ENCODE measurements at regions not wholly inside any gene's neighbourhood (a gene's known extent, or its start where the extent isn't known, plus 50 kb on each side); places are given as distances from the start of the nearest gene placed in this dataset.

- ATAC-seq (replicated peaks; ENCODE audit: extremely low read depth, poor library complexity, severe bottlenecking) = no peak
- Mint-ChIP-seq H3K27me3 (no peaks in the 10 kb centered on the region), H3K27ac (ENCODE audit: low read depth) (no peak overlapping the region), H3K9me3 (peaks cover 35% of the 10 kb centered on the region), H3K4me1 (no peaks in the 10 kb centered on the region), H3K36me3 (ENCODE audit: insufficient read depth) (peaks cover 2% of the 10 kb centered on the region), H3K4me3 (no peak overlapping the region)
- DNase-seq (ENCODE audit: low spot score in 2 of 2) = no peak
Measured at GRCh38 chr6:66926060-66926459, 1219.0 kb upstream of the EYS start.

GRCh38 chr6:66913657-66914056 is 1206.6 kb upstream of the EYS start:
- Mint-ChIP-seq H3K36me3 (ENCODE audit: insufficient read depth) (no peaks in the 10 kb centered on the region), H3K27me3 (no peaks in the 10 kb centered on the region), H3K9me3 (no peaks in the 10 kb centered on the region), H3K4me1 (no peaks in the 10 kb centered on the region), H3K27ac (ENCODE audit: low read depth) (no peak overlapping the region), H3K4me3 (no peak overlapping the region)
- ATAC-seq (replicated peaks; ENCODE audit: extremely low read depth, poor library complexity, severe bottlenecking) = no peak
- no peak for DNase-seq (ENCODE audit: low spot score in 2 of 2)

- H3K4me3 Mint-ChIP-seq = no peak overlapping the region
- H3K27ac Mint-ChIP-seq (ENCODE audit: low read depth) = no peak overlapping the region
- H3K4me1 Mint-ChIP-seq = no peaks in the 10 kb centered on the region
- ATAC-seq (replicated peaks; ENCODE audit: extremely low read depth, poor library complexity, severe bottlenecking) (no peak), DNase-seq (ENCODE audit: low spot score in 2 of 2) (no peak)
- H3K9me3 Mint-ChIP-seq = peaks cover 14% of the 10 kb centered on the region
- H3K36me3 Mint-ChIP-seq (ENCODE audit: insufficient read depth) = no peaks in the 10 kb centered on the region
- no peaks in the 10 kb centered on the region for H3K27me3 Mint-ChIP-seq
Measured at GRCh38 chr6:66902457-66902856, 1195.4 kb upstream of the EYS start.

GRCh38 chr6:66900133-66901083 is 1193.4 kb upstream of the EYS start:
- H3K4me3 Mint-ChIP-seq = no peak overlapping the region
- DNase-seq (ENCODE audit: low spot score in 2 of 2) (no peak), ATAC-seq (replicated peaks; ENCODE audit: extremely low read depth, poor library complexity, severe bottlenecking) (no peak)
- H3K27me3 Mint-ChIP-seq = no peaks in the 10 kb centered on the region
- H3K9me3 Mint-ChIP-seq = peaks cover 8% of the 10 kb centered on the region
- H3K4me1 Mint-ChIP-seq = no peaks in the 10 kb centered on the region
- H3K36me3 Mint-ChIP-seq (ENCODE audit: insufficient read depth) = no peaks in the 10 kb centered on the region
- H3K27ac Mint-ChIP-seq (ENCODE audit: low read depth) = no peak overlapping the region

- Mint-ChIP-seq H3K9me3 (peaks cover 12% of the 10 kb centered on the region), H3K36me3 (ENCODE audit: insufficient read depth) (no peaks in the 10 kb centered on the region), H3K4me1 (no peaks in the 10 kb centered on the region), H3K27me3 (no peaks in the 10 kb centered on the region), H3K4me3 (no peak overlapping the region), H3K27ac (ENCODE audit: low read depth) (no peak overlapping the region)
- DNase-seq (ENCODE audit: low spot score in 2 of 2) = no peak
- ATAC-seq (replicated peaks; ENCODE audit: extremely low read depth, poor library complexity, severe bottlenecking) = no peak
Measured at GRCh38 chr6:66897576-66897975, 1190.5 kb upstream of the EYS start.

- Mint-ChIP-seq H3K4me3 (no peak overlapping the region), H3K9me3 (peaks cover 12% of the 10 kb centered on the region), H3K27me3 (no peaks in the 10 kb centered on the region), H3K27ac (ENCODE audit: low read depth) (no peak overlapping the region), H3K4me1 (no peaks in the 10 kb centered on the region), H3K36me3 (ENCODE audit: insufficient read depth) (no peaks in the 10 kb centered on the region)
- ATAC-seq (replicated peaks; ENCODE audit: extremely low read depth, poor library complexity, severe bottlenecking) (no peak), DNase-seq (ENCODE audit: low spot score in 2 of 2) (no peak)
Measured at GRCh38 chr6:66896415-66896814, 1189.4 kb upstream of the EYS start.

GRCh38 chr6:66883453-66883852 is 1176.4 kb upstream of the EYS start:
- DNase-seq (ENCODE audit: low spot score in 2 of 2) (no peak), ATAC-seq (replicated peaks; ENCODE audit: extremely low read depth, poor library complexity, severe bottlenecking) (no peak)
- H3K4me1 Mint-ChIP-seq = no peaks in the 10 kb centered on the region
- no peak overlapping the region for H3K27ac Mint-ChIP-seq (ENCODE audit: low read depth)
- no peaks in the 10 kb centered on the region for H3K27me3 Mint-ChIP-seq
- peaks cover 24% of the 10 kb centered on the region for H3K9me3 Mint-ChIP-seq
- H3K36me3 Mint-ChIP-seq (ENCODE audit: insufficient read depth) = no peaks in the 10 kb centered on the region
- H3K4me3 Mint-ChIP-seq = no peak overlapping the region

GRCh38 chr6:66866801-66867200 is 1159.8 kb upstream of the EYS start:
- Mint-ChIP-seq H3K36me3 (ENCODE audit: insufficient read depth) (no peaks in the 10 kb centered on the region), H3K27me3 (no peaks in the 10 kb centered on the region), H3K27ac (ENCODE audit: low read depth) (no peak overlapping the region), H3K9me3 (peaks cover 9% of the 10 kb centered on the region), H3K4me3 (no peak overlapping the region), H3K4me1 (no peaks in the 10 kb centered on the region)
- no peak for ATAC-seq (replicated peaks; ENCODE audit: extremely low read depth, poor library complexity, severe bottlenecking)
- no peak for DNase-seq (ENCODE audit: low spot score in 2 of 2)

- no peaks in the 10 kb centered on the region for H3K4me1 Mint-ChIP-seq
- no peaks in the 10 kb centered on the region for H3K36me3 Mint-ChIP-seq (ENCODE audit: insufficient read depth)
- no peak for DNase-seq (ENCODE audit: low spot score in 2 of 2)
- H3K27me3 Mint-ChIP-seq = no peaks in the 10 kb centered on the region
- ATAC-seq (replicated peaks; ENCODE audit: extremely low read depth, poor library complexity, severe bottlenecking) = no peak
- no peak overlapping the region for H3K27ac Mint-ChIP-seq (ENCODE audit: low read depth)
- no peak overlapping the region for H3K4me3 Mint-ChIP-seq
- H3K9me3 Mint-ChIP-seq = peaks cover 15% of the 10 kb centered on the region
Measured at GRCh38 chr6:66865771-66866170, 1158.7 kb upstream of the EYS start.

- H3K27ac Mint-ChIP-seq (ENCODE audit: low read depth) = no peak overlapping the region
Measured at GRCh38 chr6:66861007-66861541, 1154.0 kb upstream of the EYS start.

GRCh38 chr6:66860328-66860727 is 1153.3 kb upstream of the EYS start:
- H3K9me3 Mint-ChIP-seq = peaks cover 11% of the 10 kb centered on the region
- DNase-seq (ENCODE audit: low spot score in 2 of 2) (no peak), ATAC-seq (replicated peaks; ENCODE audit: extremely low read depth, poor library complexity, severe bottlenecking) (no peak)
- H3K4me3 Mint-ChIP-seq = no peak overlapping the region
- no peaks in the 10 kb centered on the region for H3K27me3 Mint-ChIP-seq
- no peak overlapping the region for H3K27ac Mint-ChIP-seq (ENCODE audit: low read depth)
- H3K36me3 Mint-ChIP-seq (ENCODE audit: insufficient read depth) = no peaks in the 10 kb centered on the region
- H3K4me1 Mint-ChIP-seq = no peaks in the 10 kb centered on the region

More at GRCh38 chr6:66861007-66861541, 1154.0 kb upstream of the EYS start:
- no peaks in the 10 kb centered on the region for H3K4me1 Mint-ChIP-seq
- no peaks in the 10 kb centered on the region for H3K27me3 Mint-ChIP-seq
- H3K4me3 Mint-ChIP-seq = no peak overlapping the region
- ATAC-seq (replicated peaks; ENCODE audit: extremely low read depth, poor library complexity, severe bottlenecking) (no peak), DNase-seq (ENCODE audit: low spot score in 2 of 2) (no peak)
- peaks cover 11% of the 10 kb centered on the region for H3K9me3 Mint-ChIP-seq
- no peaks in the 10 kb centered on the region for H3K36me3 Mint-ChIP-seq (ENCODE audit: insufficient read depth)

- Mint-ChIP-seq H3K9me3 (peaks cover 11% of the 10 kb centered on the region), H3K4me3 (no peak overlapping the region), H3K27me3 (no peaks in the 10 kb centered on the region), H3K4me1 (no peaks in the 10 kb centered on the region), H3K27ac (ENCODE audit: low read depth) (no peak overlapping the region), H3K36me3 (ENCODE audit: insufficient read depth) (no peaks in the 10 kb centered on the region)
- DNase-seq (ENCODE audit: low spot score in 2 of 2) (no peak), ATAC-seq (replicated peaks; ENCODE audit: extremely low read depth, poor library complexity, severe bottlenecking) (no peak)
Measured at GRCh38 chr6:66858196-66858595, 1151.2 kb upstream of the EYS start.

GRCh38 chr6:66854014-66854413 is 1147.0 kb upstream of the EYS start:
- Mint-ChIP-seq H3K36me3 (ENCODE audit: insufficient read depth) (no peaks in the 10 kb centered on the region), H3K27ac (ENCODE audit: low read depth) (no peak overlapping the region), H3K9me3 (peaks cover 10% of the 10 kb centered on the region), H3K4me1 (no peaks in the 10 kb centered on the region), H3K27me3 (no peaks in the 10 kb centered on the region), H3K4me3 (no peak overlapping the region)
- ATAC-seq (replicated peaks; ENCODE audit: extremely low read depth, poor library complexity, severe bottlenecking) = no peak
- no peak for DNase-seq (ENCODE audit: low spot score in 2 of 2)

All from central memory CD8-positive, alpha-beta T cell (primary cell).